Forelimb muscle (tissue), 1 donor: ENCODE measurements at regions not wholly inside any gene's neighbourhood (a gene's known extent, or its start where the extent isn't known, plus 50 kb on each side); places are given as distances from the start of the nearest gene placed in this dataset.

Source experiments
- DNase-seq: peaks from one replicate; pipeline ENCODE4 v3.0.0-alpha.2; 2013; ENCODE audit warnings: low read depth

- no peak for DNase-seq
These were observed 224.3 kb upstream of the CTSO start for GRCh38 chr4:156177941-156178340.

- DNase-seq, result no peak
These were observed 223.2 kb upstream of the CTSO start for GRCh38 chr4:156176896-156177295.

- no peak for DNase-seq
These were observed 220.3 kb upstream of the CTSO start for GRCh38 chr4:156173937-156174336.

GRCh38 chr4:156173486-156173885 is 219.8 kb upstream of the CTSO start:
- no peak for DNase-seq

GRCh38 chr4:156169861-156170260 is 216.2 kb upstream of the CTSO start:
- no peak for DNase-seq

- DNase-seq, result peak; percentile 44
These were observed 215.3 kb upstream of the CTSO start for GRCh38 chr4:156169011-156169410.

GRCh38 chr4:156168288-156168687 is 214.6 kb upstream of the CTSO start:
- DNase-seq, result no peak

GRCh38 chr4:156158747-156159146 is 205.1 kb upstream of the CTSO start:
- DNase-seq, result no peak

- DNase-seq, result no peak
These were observed 201.3 kb upstream of the CTSO start for GRCh38 chr4:156154978-156155377.

- DNase-seq, result no peak
These were observed 192.9 kb upstream of the CTSO start for GRCh38 chr4:156146571-156146970.

- DNase-seq, result no peak
These were observed 191.3 kb upstream of the CTSO start for GRCh38 chr4:156144961-156145360.

GRCh38 chr4:156138781-156139280 is 185.2 kb upstream of the CTSO start:
- DNase-seq, result no peak

GRCh38 chr4:156137679-156138473 is 184.2 kb upstream of the CTSO start:
- no peak for DNase-seq

- no peak for DNase-seq
These were observed 178.5 kb upstream of the CTSO start for GRCh38 chr4:156132196-156132595.

GRCh38 chr4:156128616-156129015 is 174.9 kb upstream of the CTSO start:
- no peak for DNase-seq

- no peak for DNase-seq
These were observed 165.0 kb upstream of the CTSO start for GRCh38 chr4:156118507-156119220.

GRCh38 chr4:156117743-156118142 is 164.1 kb upstream of the CTSO start:
- DNase-seq, result no peak

GRCh38 chr4:156116991-156117390 is 163.3 kb upstream of the CTSO start:
- DNase-seq, result no peak

- DNase-seq, result no peak
These were observed 159.6 kb upstream of the CTSO start for GRCh38 chr4:156113138-156113765.

GRCh38 chr4:156111686-156112085 is 158.0 kb upstream of the CTSO start:
- no peak for DNase-seq

GRCh38 chr4:156109943-156110900 is 156.6 kb upstream of the CTSO start:
- no peak for DNase-seq
